Neural progenitor cell (in vitro differentiated cells): ENCODE measurements at regions not wholly inside any gene's neighbourhood (a gene's known extent, or its start where the extent isn't known, plus 50 kb on each side); places are given as distances from the start of the nearest gene placed in this dataset.
"Not testable (repeated sequence)": the region's sequence is repeated elsewhere in the genome, so short reads cannot be mapped to it uniquely, and the experiment has no call there.

ENCODE experiments used
- DNase-seq: peaks from one replicate; pipeline ENCODE4 v3.0.0-alpha.2; 2016; ENCODE audit warnings: low spot score
- H2AFZ ChIP-seq: fragments of 200-600 bp; sonication (generic); replicated peaks from 2 replicates; pipeline ENCODE4 v1.6.1; 2016; ENCODE audit warnings: antibody characterized with exemption
- H3F3A ChIP-seq: fragments of 200-600 bp; sonication (generic); 2 replicates; pipeline ENCODE4 v1.6.1; 2016; ENCODE audit warnings: antibody characterized with exemption, low read depth
- H3K27ac ChIP-seq: fragments of 200-600 bp; sonication (generic); 2 replicates; pipeline ENCODE4 v1.5.1; 2016; ENCODE audit warnings: mild to moderate bottlenecking
- H3K27me3 ChIP-seq: fragments of 200-600 bp; sonication (generic); 2 replicates; pipeline ENCODE4 v1.6.1; 2016; ENCODE audit warnings: mild to moderate bottlenecking, moderate library complexity
- H3K36me3 ChIP-seq: fragments of 200-600 bp; sonication (generic); 2 replicates; pipeline ENCODE4 v1.5.1; 2016
- H3K4me1 ChIP-seq: fragments of 200-600 bp; sonication (generic); 2 replicates; pipeline ENCODE4 v1.6.1; 2016; ENCODE audit warnings: mixed run types
- H3K4me2 ChIP-seq: fragments of 200-600 bp; sonication (generic); 2 replicates; pipeline ENCODE4 v1.6.1; 2016
- H3K4me3 ChIP-seq: fragments of 200-600 bp; sonication (generic); 2 replicates; pipeline ENCODE4 v1.5.1; 2016
- H3K79me2 ChIP-seq: fragments of 200-600 bp; sonication (generic); 2 replicates; pipeline ENCODE4 v1.6.1; 2016; ENCODE audit warnings: low read depth
- H3K9ac ChIP-seq: fragments of 200-600 bp; sonication (generic); 2 replicates; pipeline ENCODE4 v1.6.1; 2016
- H3K9me3 ChIP-seq: fragments of 200-600 bp; sonication (generic); 2 replicates; pipeline ENCODE4 v1.5.1; 2016; ENCODE audit warnings: low read depth
- H4K20me1 ChIP-seq: fragments of 200-600 bp; sonication (generic); 2 replicates; pipeline ENCODE4 v1.6.1; 2016; ENCODE audit warnings: low read depth
- H3K27ac Mint-ChIP-seq: 3 replicates; pipeline ENCODE4 v1.8.0; 2021; ENCODE audit warnings: mixed read lengths
- H3K27me3 Mint-ChIP-seq: 2 replicates; pipeline ENCODE4 v1.8.0; 2022; ENCODE audit warnings: low read depth, mild to moderate bottlenecking, inconsistent platforms, moderate library complexity, mixed read lengths; ENCODE audit not compliant: insufficient read depth
- H3K36me3 Mint-ChIP-seq: 3 replicates; pipeline ENCODE4 v1.8.0; 2021; ENCODE audit warnings: mixed read lengths
- H3K4me1 Mint-ChIP-seq: 3 replicates; pipeline ENCODE4 v1.8.0; 2021; ENCODE audit warnings: mixed read lengths
- H3K4me3 Mint-ChIP-seq: 3 replicates; pipeline ENCODE4 v1.8.0; 2021; ENCODE audit warnings: mild to moderate bottlenecking, moderate library complexity, mixed read lengths
- H3K9me3 Mint-ChIP-seq: 3 replicates; pipeline ENCODE4 v1.8.0; 2020; ENCODE audit warnings: mixed read lengths
- CTCF ChIP-seq: fragments of 200-600 bp; sonication (generic); IDR thresholded peaks from 2 replicates; pipeline ENCODE4 v1.5.1; 2017; ENCODE audit warnings: antibody characterized with exemption, mild to moderate bottlenecking
- EZH2 ChIP-seq: fragments of 200-600 bp; sonication (generic); IDR thresholded peaks from 2 replicates; pipeline ENCODE4 v1.6.1; 2017; ENCODE audit warnings: antibody characterized with exemption, mild to moderate bottlenecking, moderate library complexity
- EZH2phosphoT487 ChIP-seq: fragments of 200-600 bp; sonication (generic); IDR thresholded peaks from 2 replicates; pipeline ENCODE4 v1.6.1; 2017; ENCODE audit warnings: antibody characterized with exemption

- no peaks in the 10 kb centered on the region for H4K20me1 ChIP-seq
- TF ChIP-seq EZH2 (no peak), EZH2phosphoT487 (no peak), CTCF (peak; percentile 21)
- peaks cover 7% of the 10 kb centered on the region for H3K36me3 Mint-ChIP-seq
- peaks cover 11% of the 10 kb centered on the region for H3K27me3 Mint-ChIP-seq
- no peak overlapping the region for H3K27ac ChIP-seq
- peaks cover 10% of the 10 kb centered on the region for H3F3A ChIP-seq
- no peak for DNase-seq
- peaks cover 12% of the 10 kb centered on the region for H3K4me1 ChIP-seq
- H3K4me3 Mint-ChIP-seq: no peak overlapping the region
- peaks cover 10% of the 10 kb centered on the region for H3K9me3 ChIP-seq
- H3K36me3 ChIP-seq: no peaks in the 10 kb centered on the region
- H3K27ac Mint-ChIP-seq: peak overlapping the region; percentile 90
- H3K9ac ChIP-seq: no peak overlapping the region
- no peak overlapping the region for H3K4me3 ChIP-seq
- H3K4me2 ChIP-seq: peak overlapping the region; percentile 19
- no peaks in the 10 kb centered on the region for H3K79me2 ChIP-seq
- peaks cover 19% of the 10 kb centered on the region for H3K4me1 Mint-ChIP-seq
- peaks cover 26% of the 10 kb centered on the region for H3K9me3 Mint-ChIP-seq
- no peaks in the 10 kb centered on the region for H3K27me3 ChIP-seq
- H2AFZ ChIP-seq: peak overlapping the region; percentile 83
These were observed 126.0 kb upstream of the ATF7IP start for GRCh38 chr12:14239350-14239934.

GRCh38 chr12:14239935-14240872 is 125.3 kb upstream of the ATF7IP start:
- H3K4me1 Mint-ChIP-seq: peaks cover 19% of the 10 kb centered on the region
- H3K4me1 ChIP-seq: peaks cover 12% of the 10 kb centered on the region
- DNase-seq: no peak
- H2AFZ ChIP-seq: peak overlapping the region; percentile 83
- no peaks in the 10 kb centered on the region for H3K79me2 ChIP-seq
- no peaks in the 10 kb centered on the region for H3K27me3 ChIP-seq
- peaks cover 10% of the 10 kb centered on the region for H3K9me3 ChIP-seq
- TF ChIP-seq EZH2: no peak
- no peak for TF ChIP-seq EZH2phosphoT487
- no peak for TF ChIP-seq CTCF
- no peak overlapping the region for H3K9ac ChIP-seq
- no peaks in the 10 kb centered on the region for H4K20me1 ChIP-seq
- H3K27ac ChIP-seq: no peak overlapping the region
- H3K27me3 Mint-ChIP-seq: peaks cover 11% of the 10 kb centered on the region
- H3K4me2 ChIP-seq: peak overlapping the region; percentile 19
- H3K9me3 Mint-ChIP-seq: peaks cover 26% of the 10 kb centered on the region
- H3K4me3 ChIP-seq: no peak overlapping the region
- H3F3A ChIP-seq: peaks cover 10% of the 10 kb centered on the region
- H3K36me3 Mint-ChIP-seq: peaks cover 7% of the 10 kb centered on the region
- peak overlapping the region; percentile 42 for H3K4me3 Mint-ChIP-seq
- H3K36me3 ChIP-seq: no peaks in the 10 kb centered on the region
- peak overlapping the region; percentile 90 for H3K27ac Mint-ChIP-seq

GRCh38 chr12:14240873-14241220 is 124.6 kb upstream of the ATF7IP start:
- Mint-ChIP-seq H3K4me1 (peaks cover 19% of the 10 kb centered on the region), H3K4me3 (no peak overlapping the region), H3K27ac (peak overlapping the region; percentile 90), H3K9me3 (peaks cover 26% of the 10 kb centered on the region), H3K27me3 (peaks cover 11% of the 10 kb centered on the region), H3K36me3 (peaks cover 7% of the 10 kb centered on the region)
- Histone ChIP-seq H3K9ac (no peak overlapping the region), H3K4me1 (peaks cover 12% of the 10 kb centered on the region), H2AFZ (peak overlapping the region; percentile 83), H3K4me2 (no peak overlapping the region), H3K79me2 (no peaks in the 10 kb centered on the region), H3K27me3 (no peaks in the 10 kb centered on the region), H3K9me3 (peaks cover 10% of the 10 kb centered on the region), H3K4me3 (no peak overlapping the region), H3F3A (peaks cover 10% of the 10 kb centered on the region), H3K36me3 (no peaks in the 10 kb centered on the region), H4K20me1 (no peaks in the 10 kb centered on the region), H3K27ac (no peak overlapping the region)
- DNase-seq: no peak
- TF ChIP-seq EZH2phosphoT487: no peak
- TF ChIP-seq CTCF: no peak
- TF ChIP-seq EZH2: no peak

GRCh38 chr12:14242825-14243224 is 122.7 kb upstream of the ATF7IP start:
- not testable (repeated sequence) for H3K36me3 ChIP-seq, H3K27ac Mint-ChIP-seq, DNase-seq, H3K4me3 Mint-ChIP-seq, H3K9ac ChIP-seq, H3K4me2 ChIP-seq, H4K20me1 ChIP-seq, H3K79me2 ChIP-seq, H3K36me3 Mint-ChIP-seq, H3K27me3 ChIP-seq, H3K4me3 ChIP-seq, H3K27me3 Mint-ChIP-seq, H3K27ac ChIP-seq, H2AFZ ChIP-seq
- peaks cover 26% of the 10 kb centered on the region for H3K9me3 Mint-ChIP-seq
- Histone ChIP-seq H3K4me1 (peaks cover 12% of the 10 kb centered on the region), H3F3A (peaks cover 10% of the 10 kb centered on the region), H3K9me3 (peaks cover 10% of the 10 kb centered on the region)
- peaks cover 19% of the 10 kb centered on the region for H3K4me1 Mint-ChIP-seq
